HG03064 (cell line): ENCODE measurements at regions not wholly inside any gene's neighbourhood (a gene's known extent, or its start where the extent isn't known, plus 50 kb on each side); places are given as distances from the start of the nearest gene placed in this dataset.
A peak's percentile ranks its signal among the peaks of the same experiment; 100 is the strongest.

Source experiments
- ATAC-seq: cut with Tn5 transposase; IDR thresholded peaks from one replicate; pipeline ENCODE4 v1.9.1; 2021; ENCODE audit warnings: low read depth; ENCODE audit not compliant: unreplicated experiment

GRCh38 chr2:164439885-164440284, 181.4 kb downstream of the GRB14 start:
- ATAC-seq: no peak

GRCh38 chr2:164439235-164439634, 182.0 kb downstream of the GRB14 start:
- ATAC-seq: no peak

GRCh38 chr2:164438490-164439205, 182.6 kb downstream of the GRB14 start:
- no peak for ATAC-seq

- ATAC-seq: no peak
These were observed 185.2 kb downstream of the GRB14 start for GRCh38 chr2:164436131-164436530.

- ATAC-seq: no peak
These were observed 191.0 kb downstream of the GRB14 start for GRCh38 chr2:164430166-164430783.

- ATAC-seq: no peak
These were observed 191.9 kb downstream of the GRB14 start for GRCh38 chr2:164429354-164429753.

- ATAC-seq: no peak
These were observed 194.2 kb downstream of the GRB14 start for GRCh38 chr2:164427111-164427510.

GRCh38 chr2:164420787-164421186, 200.5 kb downstream of the GRB14 start:
- ATAC-seq: no peak

GRCh38 chr2:164412831-164413230, 208.5 kb downstream of the GRB14 start:
- ATAC-seq: no peak

GRCh38 chr2:164389411-164389810, 231.9 kb downstream of the GRB14 start:
- no peak for ATAC-seq

- peak; percentile 72 for ATAC-seq
These were observed 232.8 kb downstream of the GRB14 start for GRCh38 chr2:164388511-164388910.

GRCh38 chr2:164386231-164386630, 235.1 kb downstream of the GRB14 start:
- no peak for ATAC-seq

- ATAC-seq: no peak
These were observed 236.8 kb downstream of the GRB14 start for GRCh38 chr2:164384434-164384833.

- ATAC-seq: no peak
These were observed 249.4 kb downstream of the GRB14 start for GRCh38 chr2:164371916-164372315.

- ATAC-seq: no peak
These were observed 251.9 kb downstream of the GRB14 start for GRCh38 chr2:164369366-164369765.

- no peak for ATAC-seq
These were observed 252.4 kb downstream of the GRB14 start for GRCh38 chr2:164368896-164369295.

- no peak for ATAC-seq
These were observed 257.6 kb downstream of the GRB14 start for GRCh38 chr2:164363646-164364045.

GRCh38 chr2:164351536-164351935, 269.7 kb downstream of the GRB14 start:
- no peak for ATAC-seq

GRCh38 chr2:164335947-164336346, 285.3 kb downstream of the GRB14 start:
- ATAC-seq: no peak

- ATAC-seq: no peak
These were observed 286.2 kb downstream of the GRB14 start for GRCh38 chr2:164335128-164335527.

GRCh38 chr2:164328310-164328709, 293.0 kb downstream of the GRB14 start:
- no peak for ATAC-seq

- ATAC-seq: no peak
These were observed 297.3 kb downstream of the GRB14 start for GRCh38 chr2:164323978-164324377.
